ENCODE measurements at regions not wholly inside any gene's neighbourhood (a gene's known extent, or its start where the extent isn't known, plus 50 kb on each side); places are given as distances from the start of the nearest gene placed in this dataset.
A peak's percentile ranks its signal among the peaks of the same experiment; 100 is the strongest.

GRCh38 chr12:45547822-45548221 lies 181.7 kb upstream of the ARID2 start:
- DNase-seq = no peak
- intact Hi-C loops (cut with DNase I) = no loop called here

- intact Hi-C loops (cut with DNase I) = no loop called here
These were observed 181.1 kb upstream of the ARID2 start for GRCh38 chr12:45548426-45548825.

DNA sequence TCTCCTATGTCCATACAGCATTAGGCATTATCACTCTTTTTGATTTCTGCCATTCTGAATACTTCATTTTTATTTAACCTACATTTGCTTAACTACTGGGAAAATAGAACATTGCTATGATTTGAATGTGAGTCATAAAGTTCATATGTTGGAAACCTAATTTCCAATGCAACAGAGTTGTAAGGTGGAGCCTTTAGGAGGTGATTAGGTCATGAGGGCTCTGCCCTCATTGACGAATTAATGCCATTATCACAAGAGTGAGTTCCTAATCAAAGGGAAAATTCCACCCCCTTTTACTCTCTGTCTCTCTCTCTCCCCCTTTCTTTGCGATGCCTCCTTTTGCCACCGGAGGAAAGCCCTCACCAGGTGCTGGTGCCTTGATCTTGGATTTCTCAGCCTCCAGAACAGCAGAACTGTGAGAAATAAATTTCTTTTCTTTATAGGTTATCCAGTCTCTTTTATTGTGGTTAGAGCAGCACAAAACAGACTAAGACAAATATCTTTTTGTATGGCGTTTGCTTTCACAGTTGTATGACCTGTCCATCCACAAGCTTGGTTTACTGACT lies 180.1 kb upstream of the ARID2 start:
- intact Hi-C loops (cut with DNase I) = no loop called here
- DNase-seq = no peak

More at GRCh38 chr12:45548426-45548825, 181.1 kb upstream of the ARID2 start:
- no peak for DNase-seq

- no peak for DNase-seq
- intact Hi-C loops (cut with DNase I) = no loop called here
These were observed 176.3 kb upstream of the ARID2 start for GRCh38 chr12:45553204-45553603.

DNA sequence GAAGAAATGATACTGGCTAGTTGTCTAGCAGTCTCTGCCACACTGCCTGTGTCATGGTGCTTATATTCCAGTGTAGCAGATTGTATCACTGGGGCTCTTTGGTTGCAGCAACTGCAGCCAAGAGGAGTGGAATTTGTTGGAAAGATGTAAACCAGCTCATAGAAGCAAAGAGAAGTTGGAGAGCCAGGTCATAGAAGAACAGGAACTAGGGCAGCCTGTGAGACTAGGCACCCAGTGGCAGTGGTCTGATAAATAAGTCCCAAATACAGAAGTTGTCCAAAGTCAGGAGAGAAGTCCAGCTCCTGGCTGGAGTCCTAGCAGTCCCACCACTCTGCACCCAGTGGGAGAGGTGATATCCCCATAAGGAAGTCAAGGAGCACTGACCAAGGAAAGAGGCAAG lies 172.5 kb upstream of the ARID2 start:
- no peak for DNase-seq
- intact Hi-C loops (cut with DNase I) = no loop called here

GRCh38 chr12:45558353-45558752 lies 171.2 kb upstream of the ARID2 start:
- intact Hi-C loops (cut with DNase I) = no loop called here
- no peak for DNase-seq

DNA sequence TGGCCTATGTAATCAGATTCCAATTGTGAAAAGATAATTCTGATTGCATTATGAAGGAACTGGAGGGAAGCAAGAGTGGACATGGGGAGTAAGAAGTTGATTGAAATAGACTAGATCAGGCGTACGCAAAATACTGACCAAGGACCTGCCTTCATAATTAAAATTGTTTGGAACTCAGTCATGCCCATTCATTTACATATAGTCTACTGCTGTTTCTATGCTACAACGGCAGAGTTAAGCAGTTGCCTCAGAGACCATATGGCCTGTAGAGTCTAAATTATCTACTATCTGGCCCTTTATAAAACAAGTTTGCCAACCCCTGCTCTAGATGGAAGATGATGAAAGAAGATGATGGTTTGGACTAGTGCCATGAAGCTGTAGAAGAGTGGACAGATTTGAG lies 170.0 kb upstream of the ARID2 start:
- intact Hi-C loops (cut with DNase I) = no loop called here
- no peak for DNase-seq

- DNase-seq = no peak
- intact Hi-C loops (cut with DNase I) = no loop called here
These were observed 168.8 kb upstream of the ARID2 start for GRCh38 chr12:45560689-45561088.

GRCh38 chr12:45561488-45561887 lies 168.0 kb upstream of the ARID2 start:
- intact Hi-C loops (cut with DNase I) = no loop called here
- DNase-seq = no peak

- DNase-seq = no peak
- intact Hi-C loops (cut with DNase I) = no loop called here
These were observed 163.9 kb upstream of the ARID2 start for GRCh38 chr12:45565590-45565989.

GRCh38 chr12:45566257-45566656 lies 163.2 kb upstream of the ARID2 start:
- DNase-seq = no peak
- intact Hi-C loops (cut with DNase I) = no loop called here

GRCh38 chr12:45568808-45569207 lies 160.7 kb upstream of the ARID2 start:
- intact Hi-C loops (cut with DNase I) = no loop called here
- no peak for DNase-seq

DNA sequence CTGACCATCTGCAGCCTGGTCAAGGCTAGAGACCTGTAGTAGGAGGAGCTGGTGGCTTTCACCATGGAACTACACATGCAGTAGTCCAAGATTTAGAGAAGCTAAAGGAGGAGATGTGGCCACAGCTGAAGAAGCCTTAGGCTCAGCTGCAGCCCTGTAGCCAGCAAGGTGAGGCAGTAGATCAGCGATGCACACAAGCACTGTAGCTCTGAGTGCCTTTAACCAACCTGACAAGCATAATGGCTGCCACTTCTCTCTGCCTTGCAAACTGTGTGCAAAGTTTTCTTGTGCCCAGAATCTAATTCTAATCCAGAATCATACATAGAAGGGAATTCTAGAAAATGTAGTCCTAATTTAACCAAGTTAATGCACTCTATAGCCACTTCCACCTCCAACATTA lies 159.0 kb upstream of the ARID2 start:
- no peak for DNase-seq
- intact Hi-C loops (cut with DNase I) = no loop called here

DNA sequence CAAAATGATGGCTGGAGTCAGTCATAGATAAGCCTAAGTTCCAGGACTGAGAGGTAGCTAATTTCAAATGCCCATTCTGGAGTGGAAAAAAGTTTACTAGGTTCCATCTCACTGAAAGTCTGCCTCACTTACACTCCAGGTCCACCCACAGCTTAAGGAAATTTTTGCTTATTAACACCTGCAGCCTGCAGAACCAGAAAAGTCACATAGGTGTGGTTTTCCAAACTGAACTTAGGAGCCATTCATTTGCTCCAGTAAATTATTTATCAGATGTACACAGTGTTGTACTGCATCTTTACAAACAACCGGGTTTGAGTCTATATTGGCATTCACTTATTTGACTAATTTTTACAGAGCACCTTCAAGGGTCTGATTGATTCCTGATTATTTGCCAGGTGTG lies 157.4 kb upstream of the ARID2 start:
- intact Hi-C loops (cut with DNase I) = no loop called here
- no peak for DNase-seq

DNA sequence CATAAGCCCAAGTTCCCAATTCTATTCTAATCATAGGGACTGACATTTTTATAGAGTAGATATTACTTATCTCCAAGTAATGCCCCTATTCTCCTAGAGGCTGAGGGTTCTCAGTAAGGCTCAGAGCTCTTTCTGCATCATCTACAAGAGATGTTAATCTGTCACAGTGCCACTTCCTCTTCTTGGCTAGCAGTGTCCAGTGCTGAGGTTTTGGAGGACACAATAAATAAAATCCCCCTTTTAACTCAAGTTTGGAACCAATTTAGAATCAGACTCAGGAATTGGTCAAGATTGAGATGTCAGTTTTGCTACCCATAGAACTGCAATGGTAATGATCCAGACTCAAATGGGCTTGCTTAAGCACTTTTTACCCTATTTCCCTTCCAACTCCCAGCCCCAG lies 154.1 kb upstream of the ARID2 start:
- intact Hi-C loops (cut with DNase I) = no loop called here
- DNase-seq = no peak

GRCh38 chr12:45575823-45576475 lies 153.6 kb upstream of the ARID2 start:
- intact Hi-C loops (cut with DNase I) = no loop called here
- DNase-seq = no peak

DNA sequence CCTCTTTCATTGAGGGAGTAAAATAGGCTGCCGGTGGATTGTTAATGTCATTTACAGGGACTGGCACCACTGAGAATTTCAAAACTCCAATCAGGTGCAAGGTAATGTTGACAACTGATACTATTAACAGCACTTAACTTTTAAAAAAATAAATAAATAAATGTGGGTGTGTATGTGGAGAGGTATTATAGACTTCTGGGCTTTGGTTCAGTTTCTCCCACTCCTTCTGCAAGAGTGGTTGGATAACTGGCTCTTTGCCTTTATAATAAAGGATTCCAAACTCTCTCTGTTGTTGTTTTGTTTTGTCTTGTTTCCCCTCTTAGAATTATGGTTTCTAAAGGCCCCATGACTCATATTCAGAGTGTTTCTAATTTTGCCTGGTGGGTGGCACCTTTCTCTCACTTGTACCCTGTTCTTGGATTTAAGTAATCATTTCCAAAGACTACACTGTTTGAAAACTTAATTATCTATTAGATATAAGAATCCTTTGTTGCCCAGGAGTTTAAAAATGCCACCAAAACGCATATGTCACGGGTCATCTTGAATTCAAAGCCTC lies 151.6 kb upstream of the ARID2 start:
- DNase-seq = no peak
- intact Hi-C loops (cut with DNase I) = no loop called here

DNA sequence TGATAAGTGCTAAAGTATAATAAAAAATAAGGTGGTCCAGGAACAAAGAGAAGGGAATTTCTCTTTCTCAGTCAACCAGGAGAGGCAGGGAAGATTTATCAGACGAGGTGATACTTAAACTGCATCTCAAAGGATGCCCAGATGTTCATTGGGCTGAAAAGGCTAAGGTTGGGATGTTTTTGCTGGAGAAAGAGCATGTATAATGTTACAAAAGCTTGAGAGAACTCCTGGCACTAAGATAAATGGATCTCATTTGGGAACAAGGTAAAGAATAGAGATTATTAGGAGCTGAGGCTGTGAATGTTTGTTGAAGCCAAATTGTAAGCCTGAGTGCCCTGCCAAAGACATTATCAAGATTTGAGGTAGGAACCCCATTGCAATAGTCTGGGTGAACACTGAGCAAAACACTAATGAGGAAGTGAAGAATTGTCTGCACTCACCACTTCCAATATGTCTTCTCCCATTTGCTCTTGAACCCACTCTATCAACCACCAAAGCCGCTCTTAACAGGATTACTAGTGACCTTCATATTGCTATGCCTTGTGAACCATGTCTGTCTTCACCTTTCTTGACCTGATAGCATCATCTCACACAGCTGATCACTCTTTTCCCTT lies 149.0 kb upstream of the ARID2 start:
- intact Hi-C loops (cut with DNase I) = no loop called here

DNA sequence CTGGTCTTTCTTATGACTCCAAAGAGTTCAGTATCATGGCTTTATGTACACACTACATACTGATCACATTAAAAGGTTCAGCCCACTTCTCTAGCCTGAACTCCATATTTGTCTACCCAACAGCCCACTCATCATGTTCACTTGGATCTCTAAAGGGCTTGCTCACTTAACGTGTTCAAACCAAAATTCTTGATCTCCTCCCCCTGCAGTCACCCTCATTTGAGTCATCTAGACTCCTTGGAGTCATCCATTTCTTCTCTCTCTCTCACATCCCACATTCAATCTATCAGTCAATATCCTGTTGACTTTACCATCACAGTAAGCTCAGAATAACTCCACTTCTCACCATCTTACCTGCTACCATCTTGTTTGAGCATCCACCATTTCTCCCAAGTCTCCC lies 148.4 kb upstream of the ARID2 start:
- intact Hi-C loops (cut with DNase I) = no loop called here
- DNase-seq = no peak

More for the DNA sequence above, 149.0 kb upstream of the ARID2 start:
- no peak for DNase-seq

GRCh38 chr12:45582536-45582935 lies 147.0 kb upstream of the ARID2 start:
- intact Hi-C loops (cut with DNase I) = no loop called here
- no peak for DNase-seq

- DNase-seq = peak in 2 of 10 donors; percentile 30 to 89
- intact Hi-C loops (cut with DNase I) = no loop called here
These were observed 146.4 kb upstream of the ARID2 start for GRCh38 chr12:45582986-45583659.

Measured in posterior cingulate gyrus (tissue), 11 donors.